Hepatocyte (in vitro differentiated cells): ENCODE measurements at regions not wholly inside any gene's neighbourhood (a gene's known extent, or its start where the extent isn't known, plus 50 kb on each side); places are given as distances from the start of the nearest gene placed in this dataset.
"Not testable (repeated sequence)": the region's sequence is repeated elsewhere in the genome, so short reads cannot be mapped to it uniquely, and the experiment has no call there.

Experiments
- DNase-seq: peaks from one replicate; pipeline ENCODE4 v3.0.0-alpha.2; 2016; ENCODE audit warnings: low spot score
- H2AFZ ChIP-seq: fragments of 200-600 bp; sonication (generic); 2 replicates; pipeline ENCODE4 v1.6.0; 2016; ENCODE audit warnings: antibody characterized with exemption, mild to moderate bottlenecking
- H3K27ac ChIP-seq: fragments of 200-600 bp; sonication (generic); 2 replicates; pipeline ENCODE4 v1.5.1; 2016; ENCODE audit warnings: mild to moderate bottlenecking
- H3K27me3 ChIP-seq: fragments of 200-600 bp; sonication (generic); 2 replicates; pipeline ENCODE4 v1.6.1; 2016
- H3K36me3 ChIP-seq: fragments of 200-600 bp; sonication (generic); replicated peaks from 2 replicates; pipeline ENCODE4 v1.5.1; 2016; ENCODE audit warnings: low read depth; ENCODE audit not compliant: insufficient read depth
- H3K4me1 ChIP-seq: fragments of 200-600 bp; sonication (generic); 2 replicates; pipeline ENCODE4 v1.5.1; 2016; ENCODE audit warnings: mild to moderate bottlenecking, moderate library complexity; ENCODE audit not compliant: insufficient read depth
- H3K4me2 ChIP-seq: fragments of 200-600 bp; sonication (generic); 2 replicates; pipeline ENCODE4 v1.6.0; 2016
- H3K4me3 ChIP-seq: fragments of 200-600 bp; sonication (generic); 2 replicates; pipeline ENCODE4 v1.5.1; 2016; ENCODE audit warnings: mild to moderate bottlenecking
- H3K79me2 ChIP-seq: fragments of 200-600 bp; sonication (generic); 2 replicates; pipeline ENCODE4 v1.6.0; 2017; ENCODE audit warnings: mild to moderate bottlenecking
- H3K9me2 ChIP-seq: fragments of 200-600 bp; sonication (generic); replicated peaks from 2 replicates; pipeline ENCODE4 v1.6.0; 2017; ENCODE audit warnings: mild to moderate bottlenecking; ENCODE audit not compliant: insufficient read depth
- H3K9me3 ChIP-seq: fragments of 200-600 bp; sonication (generic); 2 replicates; pipeline ENCODE4 v1.5.1; 2016; ENCODE audit warnings: low read depth, mild to moderate bottlenecking
- H4K20me1 ChIP-seq: fragments of 200-600 bp; sonication (generic); 2 replicates; pipeline ENCODE4 v1.6.0; 2016; ENCODE audit warnings: mild to moderate bottlenecking; ENCODE audit not compliant: insufficient read depth, poor library complexity, severe bottlenecking
- CTCF ChIP-seq: fragments of 200-600 bp; sonication (generic); IDR thresholded peaks from 2 replicates; pipeline ENCODE4 v1.5.1; 2016; ENCODE audit warnings: antibody characterized with exemption, mild to moderate bottlenecking; ENCODE audit not compliant: poor library complexity
- EZH2 ChIP-seq: fragments of 200-600 bp; sonication (generic); IDR thresholded peaks from 2 replicates; pipeline ENCODE4 v1.6.1; 2016; ENCODE audit warnings: antibody characterized with exemption, mild to moderate bottlenecking, borderline replicate concordance
- EZH2phosphoT487 ChIP-seq: fragments of 200-600 bp; sonication (generic); IDR thresholded peaks from one replicate; pipeline ENCODE4 v1.6.1; 2018; ENCODE audit warnings: antibody characterized with exemption, mild to moderate bottlenecking, low read depth, moderate library complexity; ENCODE audit not compliant: unreplicated experiment, severe bottlenecking
- WGBS: methylation state at CpG from one replicate; pipeline ENCODE4 v1.1.6; 2016; ENCODE audit warnings: low lambda C conversion rate; ENCODE audit errors: missing lambda C conversion rate; 5-methylcytosine and 5-hydroxymethylcytosine counted together

DNA sequence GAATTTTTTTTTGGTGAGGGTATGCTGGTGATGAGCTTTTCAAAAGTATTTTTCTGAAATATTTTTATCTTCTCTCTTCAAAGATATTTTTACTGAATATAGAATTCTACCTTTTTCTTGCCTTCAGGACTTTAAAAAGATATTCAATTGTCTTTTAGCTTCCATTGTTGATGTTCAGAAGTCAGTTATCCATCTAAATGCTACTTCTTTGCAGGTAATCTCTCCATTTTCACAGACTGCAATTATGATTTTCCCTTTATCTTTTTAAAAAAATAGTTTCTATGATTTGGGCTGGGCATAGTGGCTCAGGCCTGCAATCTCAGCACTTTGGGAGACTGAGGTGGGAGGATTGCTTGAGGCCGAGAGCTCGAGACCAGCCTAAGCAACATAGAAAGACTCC lies 222.4 kb downstream of the IL20RB start:
- H4K20me1 ChIP-seq, result no peaks in the 10 kb centered on the region
- no peaks in the 10 kb centered on the region for H3K4me1 ChIP-seq
- H3K36me3 ChIP-seq, result no peaks in the 10 kb centered on the region
- no peaks in the 10 kb centered on the region for H3K9me3 ChIP-seq
- no peaks in the 10 kb centered on the region for H3K27me3 ChIP-seq
- no peak overlapping the region for H3K27ac ChIP-seq
- WGBS, result 96% methylated on average over 2 of the region's 2 CpGs
- H3K79me2 ChIP-seq, result no peaks in the 10 kb centered on the region
- H3K4me2 ChIP-seq, result no peak overlapping the region
- TF ChIP-seq EZH2phosphoT487, result no peak
- no peak for DNase-seq
- H3K4me3 ChIP-seq, result no peak overlapping the region
- no peaks in the 10 kb centered on the region for H3K9me2 ChIP-seq
- H2AFZ ChIP-seq, result no peak overlapping the region

- no peaks in the 10 kb centered on the region for H3K79me2 ChIP-seq
- no peak overlapping the region for H3K4me2 ChIP-seq
- H3K4me3 ChIP-seq, result no peak overlapping the region
- H3K4me1 ChIP-seq, result no peaks in the 10 kb centered on the region
- TF ChIP-seq EZH2phosphoT487 (no peak), EZH2 (no peak), CTCF (no peak)
- no peaks in the 10 kb centered on the region for H3K9me2 ChIP-seq
- H3K27ac ChIP-seq, result no peak overlapping the region
- H3K9me3 ChIP-seq, result no peaks in the 10 kb centered on the region
- H2AFZ ChIP-seq, result no peak overlapping the region
- 81% methylated on average over 6 of the region's 6 CpGs for WGBS
- H3K36me3 ChIP-seq, result no peaks in the 10 kb centered on the region
- H4K20me1 ChIP-seq, result no peaks in the 10 kb centered on the region
- no peak for DNase-seq
- no peaks in the 10 kb centered on the region for H3K27me3 ChIP-seq
Observed at GRCh38 chr3:137191133-137191923, 233.5 kb downstream of the IL20RB start.

GRCh38 chr3:137191951-137192350 lies 234.2 kb downstream of the IL20RB start:
- Histone ChIP-seq H3K27ac (no peak overlapping the region), H3K4me2 (no peak overlapping the region), H2AFZ (no peak overlapping the region), H3K9me2 (no peaks in the 10 kb centered on the region), H3K27me3 (no peaks in the 10 kb centered on the region), H4K20me1 (no peaks in the 10 kb centered on the region), H3K4me3 (no peak overlapping the region), H3K36me3 (no peaks in the 10 kb centered on the region), H3K4me1 (no peaks in the 10 kb centered on the region), H3K9me3 (no peaks in the 10 kb centered on the region), H3K79me2 (no peaks in the 10 kb centered on the region)
- DNase-seq, result no peak
- TF ChIP-seq CTCF (no peak), EZH2 (no peak), EZH2phosphoT487 (no peak)
- 92% methylated on average over 8 of the region's 8 CpGs for WGBS

GRCh38 chr3:137194301-137194700 lies 236.5 kb downstream of the IL20RB start:
- H3K36me3 ChIP-seq, result no peaks in the 10 kb centered on the region
- H3K4me1 ChIP-seq, result no peaks in the 10 kb centered on the region
- H3K27me3 ChIP-seq, result no peaks in the 10 kb centered on the region
- TF ChIP-seq EZH2 (no peak), EZH2phosphoT487 (no peak), CTCF (no peak)
- H4K20me1 ChIP-seq, result no peaks in the 10 kb centered on the region
- no peak overlapping the region for H2AFZ ChIP-seq
- no peak overlapping the region for H3K27ac ChIP-seq
- no peak for DNase-seq
- H3K4me3 ChIP-seq, result no peak overlapping the region
- WGBS, result 58% methylated on average over 4 of the region's 4 CpGs
- no peaks in the 10 kb centered on the region for H3K79me2 ChIP-seq
- no peaks in the 10 kb centered on the region for H3K9me2 ChIP-seq
- no peaks in the 10 kb centered on the region for H3K9me3 ChIP-seq
- H3K4me2 ChIP-seq, result no peak overlapping the region

- H3K27ac ChIP-seq, DNase-seq, H3K36me3 ChIP-seq, H3K9me3 ChIP-seq, H3K4me1 ChIP-seq, H2AFZ ChIP-seq, H3K9me2 ChIP-seq, H3K79me2 ChIP-seq, H4K20me1 ChIP-seq, H3K27me3 ChIP-seq, H3K4me3 ChIP-seq, H3K4me2 ChIP-seq: not testable (repeated sequence)
- WGBS, result no CpG with 5 or more reads among the region's 32 CpGs
Observed at GRCh38 chr3:137198374-137198773, 240.6 kb downstream of the IL20RB start.
